CD4-positive, alpha-beta T cell (primary cell): ENCODE measurements at regions not wholly inside any gene's neighbourhood (a gene's known extent, or its start where the extent isn't known, plus 50 kb on each side); places are given as distances from the start of the nearest gene placed in this dataset.

Source experiments
- ATAC-seq: fragments of 200-7000 bp; cut with Tn5 transposase; one replicate; pipeline ENCODE4 v1.10.0; 2022; ENCODE audit warnings: mild to moderate bottlenecking; ENCODE audit not compliant: poor library complexity
- CTCF ChIA-PET: fragments of 350-600 bp; sonication (Branson Sonifier 250); formaldehyde crosslinking; loops from one replicate; lab custom pipeline; 2021; ENCODE audit warnings: antibody characterized with exemption, inconsistent platforms; lab: Charles Lee
- POLR2A ChIA-PET: fragments of 350-600 bp; sonication (Branson Sonifier 250); formaldehyde crosslinking; loops from one replicate; lab custom pipeline; 2021; ENCODE audit warnings: antibody characterized with exemption, inconsistent platforms; lab: Charles Lee
- DNase-seq, 14 experiments: peaks; one replicate each; pipeline ENCODE4 v3.0.0-alpha.2; 2013 to 2020; ENCODE audit warnings: mixed read lengths in 2 of 14
- H3K27ac ChIP-seq, 2 donors: one replicate each; pipeline versions ENCODE4 v1.5.1 to v1.7.0; 2013; ENCODE audit warnings: low read length in 2 of 2, low read depth in 1 of 2, mild to moderate bottlenecking in 1 of 2
- H3K27me3 ChIP-seq, 2 experiments: 1 replicate in 1 of 2; 2 replicates in 1 of 2; pipeline versions ENCODE4 v1.6.1 to v1.7.0; 2013; ENCODE audit warnings: low read length in 2 of 2, control low read depth in 1 of 2, mild to moderate bottlenecking in 1 of 2, moderate library complexity in 1 of 2; ENCODE audit not compliant: insufficient read depth in 2 of 2, control insufficient read depth in 1 of 2
- H3K36me3 ChIP-seq: one replicate; pipeline ENCODE4 v1.6.1; 2013; ENCODE audit warnings: low read length, control low read depth; ENCODE audit not compliant: insufficient read depth
- H3K4me1 ChIP-seq: one replicate; pipeline ENCODE4 v1.6.1; 2013; ENCODE audit warnings: low read length, control low read depth; ENCODE audit not compliant: insufficient read depth
- H3K4me3 ChIP-seq: one replicate; pipeline ENCODE4 v1.5.1; 2013; ENCODE audit warnings: mild to moderate bottlenecking, low read length, moderate library complexity
- H3K9me3 ChIP-seq, 2 experiments: 1 replicate in 1 of 2; 2 replicates in 1 of 2; pipeline versions ENCODE4 v1.6.1 to v1.7.0; 2013; ENCODE audit warnings: low read length in 2 of 2, mild to moderate bottlenecking in 2 of 2, control low read depth in 1 of 2, moderate library complexity in 1 of 2; ENCODE audit not compliant: control insufficient read depth in 1 of 2, insufficient read depth in 1 of 2
- H3K27ac Mint-ChIP-seq: one replicate; pipeline ENCODE4 v1.8.0; 2020; ENCODE audit warnings: mixed read lengths
- H3K27me3 Mint-ChIP-seq: one replicate; pipeline ENCODE4 v1.8.0; 2021; ENCODE audit warnings: mixed read lengths
- H3K36me3 Mint-ChIP-seq: one replicate; pipeline ENCODE4 v1.8.0; 2021; ENCODE audit warnings: low read depth, mixed read lengths
- H3K4me1 Mint-ChIP-seq: one replicate; pipeline ENCODE4 v1.8.0; 2021; ENCODE audit warnings: low read depth, mixed read lengths
- H3K4me3 Mint-ChIP-seq: one replicate; pipeline ENCODE4 v1.8.0; 2020; ENCODE audit warnings: mild to moderate bottlenecking, mixed read lengths
- H3K9me3 Mint-ChIP-seq: one replicate; pipeline ENCODE4 v1.8.0; 2020; ENCODE audit warnings: mixed read lengths
- intact Hi-C, 2 experiments: fragments of 100-400 bp; cut with DNase I in 1 of 2; cut with micrococcal nuclease in 1 of 2; formaldehyde crosslinking; loops; one replicate each; pipeline versions ENCODE4 v1.15.1 to v1.9.0; 2023 to 2025; cut with DNase I, micrococcal nuclease
- TF ChIP-seq, protein P1 (sequence below): fragments of 200-600 bp; IDR thresholded peaks from one replicate; pipeline ENCODE4 v1.8.0; 2022; ENCODE audit warnings: antibody characterized with exemption, mild to moderate bottlenecking

DNA sequence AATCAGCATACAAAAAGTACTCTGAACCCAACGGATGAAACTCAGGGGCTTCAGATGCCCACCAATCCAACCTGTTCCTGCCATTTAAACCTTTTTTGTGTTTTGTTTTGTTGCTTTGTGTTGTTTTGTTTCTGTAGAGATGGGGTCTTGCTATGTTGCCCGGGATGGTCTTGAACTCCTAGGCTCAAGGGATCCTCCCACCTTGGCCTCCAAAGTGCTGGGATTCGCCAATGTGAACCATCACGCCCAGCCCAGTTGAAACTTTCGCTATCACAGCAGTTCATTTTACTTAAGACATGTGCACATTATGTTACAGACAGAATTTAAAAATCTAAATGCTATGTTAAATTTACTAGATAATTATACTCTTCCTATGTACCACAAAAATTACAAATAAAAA lies 101.6 kb downstream of the SKIDA1 start:
- ATAC-seq (no peak), DNase-seq (no peak)
- Histone ChIP-seq H3K9me3 (peaks cover 0 to 3% of the 10 kb centered on the region in 2 experiments), H3K27me3 (no peaks in the 10 kb centered on the region), H3K4me3 (no peak overlapping the region), H3K27ac (no peak overlapping the region), H3K4me1 (no peaks in the 10 kb centered on the region), H3K36me3 (no peaks in the 10 kb centered on the region)
- H3K27ac Mint-ChIP-seq, result no peak overlapping the region
- H3K4me3 Mint-ChIP-seq, result no peak overlapping the region
- peaks cover 2% of the 10 kb centered on the region for H3K9me3 Mint-ChIP-seq
- ChIA-PET CTCF (no interaction called here), POLR2A (no interaction called here)
- no peaks in the 10 kb centered on the region for H3K36me3 Mint-ChIP-seq
- intact Hi-C loops, result no loop called here
- no peaks in the 10 kb centered on the region for H3K27me3 Mint-ChIP-seq
- H3K4me1 Mint-ChIP-seq, result no peaks in the 10 kb centered on the region
- TF ChIP-seq, protein P1, sequence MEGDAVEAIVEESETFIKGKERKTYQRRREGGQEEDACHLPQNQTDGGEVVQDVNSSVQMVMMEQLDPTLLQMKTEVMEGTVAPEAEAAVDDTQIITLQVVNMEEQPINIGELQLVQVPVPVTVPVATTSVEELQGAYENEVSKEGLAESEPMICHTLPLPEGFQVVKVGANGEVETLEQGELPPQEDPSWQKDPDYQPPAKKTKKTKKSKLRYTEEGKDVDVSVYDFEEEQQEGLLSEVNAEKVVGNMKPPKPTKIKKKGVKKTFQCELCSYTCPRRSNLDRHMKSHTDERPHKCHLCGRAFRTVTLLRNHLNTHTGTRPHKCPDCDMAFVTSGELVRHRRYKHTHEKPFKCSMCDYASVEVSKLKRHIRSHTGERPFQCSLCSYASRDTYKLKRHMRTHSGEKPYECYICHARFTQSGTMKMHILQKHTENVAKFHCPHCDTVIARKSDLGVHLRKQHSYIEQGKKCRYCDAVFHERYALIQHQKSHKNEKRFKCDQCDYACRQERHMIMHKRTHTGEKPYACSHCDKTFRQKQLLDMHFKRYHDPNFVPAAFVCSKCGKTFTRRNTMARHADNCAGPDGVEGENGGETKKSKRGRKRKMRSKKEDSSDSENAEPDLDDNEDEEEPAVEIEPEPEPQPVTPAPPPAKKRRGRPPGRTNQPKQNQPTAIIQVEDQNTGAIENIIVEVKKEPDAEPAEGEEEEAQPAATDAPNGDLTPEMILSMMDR, result no peak

DNA sequence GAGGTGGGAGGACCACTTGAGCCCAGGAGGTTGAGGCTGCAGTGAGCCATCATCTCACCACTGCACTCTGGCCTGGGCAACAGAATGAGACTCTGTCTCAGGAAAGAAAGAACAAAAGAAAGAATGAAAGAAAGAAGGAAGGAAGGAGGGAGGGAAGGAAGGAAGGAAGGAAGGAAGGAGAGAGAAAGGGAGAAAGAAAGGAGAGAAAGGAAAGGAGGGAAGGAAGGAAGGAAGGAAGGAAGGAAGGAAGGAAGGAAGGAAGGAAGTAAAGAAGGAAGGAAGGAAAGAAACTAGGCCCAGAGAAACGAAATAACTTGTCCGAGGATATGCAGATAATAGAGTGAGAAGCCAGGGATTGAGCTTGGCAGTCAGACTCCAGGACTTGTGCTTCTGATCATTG lies 102.1 kb downstream of the SKIDA1 start:
- Mint-ChIP-seq H3K9me3 (peaks cover 2% of the 10 kb centered on the region), H3K4me3 (no peak overlapping the region), H3K4me1 (no peaks in the 10 kb centered on the region), H3K36me3 (no peaks in the 10 kb centered on the region), H3K27ac (no peak overlapping the region), H3K27me3 (no peaks in the 10 kb centered on the region)
- TF ChIP-seq, protein P1, result no peak
- Histone ChIP-seq H3K9me3 (peaks cover 0 to 3% of the 10 kb centered on the region in 2 experiments), H3K4me1 (no peaks in the 10 kb centered on the region), H3K27ac (no peak overlapping the region), H3K27me3 (no peaks in the 10 kb centered on the region), H3K4me3 (no peak overlapping the region), H3K36me3 (no peaks in the 10 kb centered on the region)
- CTCF ChIA-PET, result no interaction called here
- DNase-seq, result no peak
- intact Hi-C loops, result no loop called here
- POLR2A ChIA-PET, result no interaction called here
- ATAC-seq, result no peak

- intact Hi-C loops, result no loop called here
- no peak for ATAC-seq
- Histone ChIP-seq H3K36me3 (no peaks in the 10 kb centered on the region), H3K4me3 (no peak overlapping the region), H3K27ac (no peak overlapping the region), H3K4me1 (no peaks in the 10 kb centered on the region), H3K27me3 (no peaks in the 10 kb centered on the region), H3K9me3 (peaks cover 0 to 2% of the 10 kb centered on the region in 2 experiments)
- DNase-seq, result no peak
- H3K4me3 Mint-ChIP-seq, result no peak overlapping the region
- no peaks in the 10 kb centered on the region for H3K36me3 Mint-ChIP-seq
- H3K27me3 Mint-ChIP-seq, result no peaks in the 10 kb centered on the region
- TF ChIP-seq, protein P1, result no peak
- H3K4me1 Mint-ChIP-seq, result no peaks in the 10 kb centered on the region
- ChIA-PET CTCF (no interaction called here), POLR2A (no interaction called here)
- H3K27ac Mint-ChIP-seq, result no peak overlapping the region
- H3K9me3 Mint-ChIP-seq, result no peaks in the 10 kb centered on the region
Measured at GRCh38 chr10:21421794-21422193, 103.7 kb downstream of the SKIDA1 start.
